Stimulated activated CD8-positive, alpha-beta memory T cell treated with anti-CD3 and anti-CD28 coated beads, Interleukin-7, amount 100 ng/mL, for 24 hours (primary cell): ENCODE measurements at regions not wholly inside any gene's neighbourhood (a gene's known extent, or its start where the extent isn't known, plus 50 kb on each side); places are given as distances from the start of the nearest gene placed in this dataset.
"Not testable (repeated sequence)": the region's sequence is repeated elsewhere in the genome, so short reads cannot be mapped to it uniquely, and the experiment has no call there.

ENCODE experiments used
- DNase-seq: peaks from one replicate; pipeline ENCODE4 v3.0.0-alpha.2; 2020; ENCODE audit warnings: low read depth

- not testable (repeated sequence) for DNase-seq
Measured at GRCh38 chr16:88200154-88200895, 182.4 kb upstream of the ZNF469 start.

- no peak for DNase-seq
Measured at GRCh38 chr16:88200896-88201185, 181.9 kb upstream of the ZNF469 start.

GRCh38 chr16:88201611-88202010 is 181.1 kb upstream of the ZNF469 start:
- not testable (repeated sequence) for DNase-seq

- DNase-seq: no peak
Measured at GRCh38 chr16:88202207-88202745, 180.5 kb upstream of the ZNF469 start.

- DNase-seq: not testable (repeated sequence)
Measured at GRCh38 chr16:88202856-88203681, 179.7 kb upstream of the ZNF469 start.

GRCh38 chr16:88204131-88205110 is 178.3 kb upstream of the ZNF469 start:
- DNase-seq: not testable (repeated sequence)

- DNase-seq: not testable (repeated sequence)
Measured at GRCh38 chr16:88205482-88205881, 177.3 kb upstream of the ZNF469 start.

- not testable (repeated sequence) for DNase-seq
Measured at GRCh38 chr16:88206006-88206405, 176.8 kb upstream of the ZNF469 start.

- not testable (repeated sequence) for DNase-seq
Measured at GRCh38 chr16:88206516-88206915, 176.2 kb upstream of the ZNF469 start.

- no peak for DNase-seq
Measured at GRCh38 chr16:88208112-88208511, 174.6 kb upstream of the ZNF469 start.

- not testable (repeated sequence) for DNase-seq
Measured at GRCh38 chr16:88208776-88209175, 174.0 kb upstream of the ZNF469 start.

GRCh38 chr16:88209579-88209978 is 173.2 kb upstream of the ZNF469 start:
- DNase-seq: not testable (repeated sequence)

GRCh38 chr16:88213937-88214336 is 168.8 kb upstream of the ZNF469 start:
- DNase-seq: not testable (repeated sequence)

- not testable (repeated sequence) for DNase-seq
Measured at GRCh38 chr16:88221001-88221761, 161.6 kb upstream of the ZNF469 start.

- DNase-seq: not testable (repeated sequence)
Measured at GRCh38 chr16:88223696-88224095, 159.1 kb upstream of the ZNF469 start.

- not testable (repeated sequence) for DNase-seq
Measured at GRCh38 chr16:88224131-88224898, 158.4 kb upstream of the ZNF469 start.

GRCh38 chr16:88225640-88226230 is 157.0 kb upstream of the ZNF469 start:
- not testable (repeated sequence) for DNase-seq

- not testable (repeated sequence) for DNase-seq
Measured at GRCh38 chr16:88226302-88226701, 156.5 kb upstream of the ZNF469 start.

GRCh38 chr16:88227026-88227721 is 155.6 kb upstream of the ZNF469 start:
- DNase-seq: not testable (repeated sequence)
